Smooth muscle cell of the brain vasculature (primary cell): ENCODE measurements at regions not wholly inside any gene's neighbourhood (a gene's known extent, or its start where the extent isn't known, plus 50 kb on each side); places are given as distances from the start of the nearest gene placed in this dataset.
"Not testable (repeated sequence)": the region's sequence is repeated elsewhere in the genome, so short reads cannot be mapped to it uniquely, and the experiment has no call there.

Source experiments
- DNase-seq: peaks from one replicate; pipeline ENCODE4 v3.0.0-alpha.2; 2012; ENCODE audit warnings: low read depth, low spot score

DNA sequence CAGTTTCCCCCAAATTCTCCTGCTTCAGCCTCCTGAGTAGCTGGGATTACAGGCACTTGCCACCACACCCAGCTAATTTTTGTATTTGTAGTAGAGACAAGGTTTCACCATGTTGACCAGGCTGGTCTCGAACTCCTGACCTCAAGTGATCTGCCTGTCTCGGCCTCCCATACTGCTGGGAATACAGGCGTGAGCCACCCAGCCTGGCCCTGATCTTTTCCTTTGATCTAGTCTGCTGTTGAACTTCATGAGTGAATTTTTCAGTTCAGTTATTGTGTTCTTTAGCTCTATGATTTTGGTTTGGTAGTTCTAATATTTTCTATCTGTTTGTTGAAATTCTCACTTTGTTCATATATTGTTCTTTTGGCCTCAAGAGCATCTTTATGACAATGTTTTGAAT, 83.4 kb upstream of the RAP2C start:
- not testable (repeated sequence) for DNase-seq

DNA sequence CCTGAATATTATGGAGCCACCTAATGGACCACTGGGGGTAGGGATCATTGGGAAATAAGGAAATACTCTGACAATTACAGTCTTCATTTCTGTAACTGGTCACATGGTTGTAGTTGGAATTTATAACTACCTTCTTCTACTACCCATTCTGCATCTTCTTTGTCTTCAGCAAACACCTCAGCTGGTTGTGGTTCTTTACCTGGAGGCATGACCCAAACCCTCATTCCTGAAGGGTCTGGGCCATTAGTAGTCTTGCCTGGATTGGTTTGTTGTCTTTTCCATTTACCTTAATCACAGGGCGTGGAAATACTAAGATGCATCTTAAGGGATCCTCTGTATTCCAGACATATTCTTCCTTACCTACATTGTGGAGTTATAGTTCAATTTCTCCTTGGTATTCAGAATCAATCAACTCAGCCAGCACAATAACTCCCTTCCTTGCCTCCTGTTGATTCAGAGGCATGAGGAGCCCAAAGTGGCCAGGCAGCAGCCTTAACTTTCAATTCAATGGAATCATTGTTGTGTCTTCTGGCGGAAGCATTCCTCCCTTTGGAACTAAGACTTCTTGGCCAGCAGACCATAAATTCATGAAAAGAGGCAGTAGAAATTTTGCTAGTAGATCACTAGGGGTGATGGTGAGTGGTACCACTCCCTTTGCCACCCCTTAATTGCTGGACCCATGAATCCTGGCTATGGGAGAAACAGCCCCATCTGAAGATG, 75.7 kb upstream of the RAP2C start:
- no peak for DNase-seq

DNA sequence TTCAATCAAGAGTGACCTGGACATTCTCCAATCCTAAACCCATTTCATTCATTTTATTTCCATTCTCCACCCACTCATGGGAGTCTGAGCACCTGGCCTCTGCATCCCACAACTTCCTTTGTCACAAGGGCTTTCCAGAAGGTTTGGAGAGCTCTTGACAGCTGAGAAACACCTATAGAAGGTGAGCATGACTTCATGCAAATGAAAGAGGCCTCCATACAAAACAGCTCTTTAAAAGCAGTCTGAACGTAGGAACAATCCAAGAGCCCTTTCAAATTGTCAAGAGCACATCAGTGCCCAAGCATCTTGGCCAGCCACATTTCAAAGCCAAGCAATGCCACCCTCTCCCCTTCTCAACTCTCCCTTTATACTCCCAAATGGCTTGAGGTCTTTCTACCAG, 74.9 kb upstream of the RAP2C start:
- no peak for DNase-seq

DNA sequence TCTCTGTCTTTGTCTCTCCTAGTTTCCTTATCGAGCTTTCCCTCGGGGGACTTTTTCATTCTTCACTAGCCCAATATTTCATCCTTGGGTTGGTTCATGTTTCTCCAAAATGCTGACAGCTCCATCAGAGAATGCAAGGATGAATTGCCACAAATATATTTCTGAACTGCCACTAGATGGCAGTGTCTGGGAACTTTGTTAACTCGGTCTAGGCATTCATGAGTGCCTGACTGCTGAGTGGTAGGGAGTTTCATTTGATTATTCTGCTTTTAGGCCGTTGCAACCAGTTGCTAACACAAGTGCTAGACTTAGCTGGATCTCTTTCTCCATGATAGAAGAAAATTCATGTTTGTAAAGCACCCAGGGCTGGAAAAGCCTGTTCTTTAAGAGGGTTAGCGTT, 73.5 kb upstream of the RAP2C start:
- DNase-seq, result peak; percentile 12

DNA sequence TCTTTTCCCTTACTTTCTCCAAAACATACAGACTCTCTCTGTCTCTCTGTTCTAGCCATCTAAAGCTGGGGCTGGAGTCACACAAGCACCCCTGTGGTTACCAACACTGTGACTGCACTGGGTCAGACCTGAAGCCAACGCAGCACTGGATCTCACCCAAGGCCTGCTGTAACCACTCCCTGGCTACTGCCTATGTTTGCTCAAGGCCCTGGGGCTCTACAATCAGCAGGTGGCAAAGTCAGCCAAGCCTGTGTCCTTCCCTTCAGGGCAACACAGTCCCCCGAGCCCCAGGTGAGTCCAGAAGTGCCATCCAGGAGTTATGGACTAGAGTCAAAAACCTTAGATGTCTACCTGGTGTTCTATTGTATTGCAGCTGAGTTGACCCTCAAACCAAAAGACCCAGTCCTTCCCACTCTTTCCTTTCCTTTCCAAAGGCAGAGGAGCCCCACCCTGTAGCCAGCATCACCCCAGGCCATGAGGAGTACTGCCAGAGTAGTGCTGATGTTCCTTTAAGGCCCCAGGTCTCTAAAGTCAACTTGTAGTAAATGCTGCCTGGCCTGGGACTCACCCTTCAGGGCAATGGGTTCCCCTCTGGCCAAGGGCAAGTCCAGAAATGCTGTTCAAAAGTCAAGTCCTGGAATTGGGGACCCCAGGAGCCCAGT, 58.8 kb upstream of the RAP2C start:
- DNase-seq, result no peak

DNA sequence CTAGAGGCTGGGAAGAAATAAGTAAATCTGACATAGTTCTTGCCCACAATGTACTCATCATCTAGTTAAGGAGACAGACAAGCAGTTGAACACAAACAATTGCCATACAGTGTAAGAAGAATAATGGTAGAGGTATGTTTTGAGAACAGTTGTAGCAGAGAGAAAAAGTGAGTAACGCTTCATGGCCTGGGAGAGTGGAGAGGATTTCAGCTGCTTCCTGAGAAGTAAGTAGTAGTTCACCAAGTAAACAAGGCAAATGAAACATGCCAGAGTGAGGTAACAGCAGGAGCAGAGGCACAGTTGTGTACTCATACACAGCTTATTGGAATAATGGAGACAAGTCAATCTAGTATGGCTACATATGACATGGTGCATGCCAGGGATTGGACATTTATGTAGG, 53.6 kb upstream of the RAP2C start:
- no peak for DNase-seq

DNA sequence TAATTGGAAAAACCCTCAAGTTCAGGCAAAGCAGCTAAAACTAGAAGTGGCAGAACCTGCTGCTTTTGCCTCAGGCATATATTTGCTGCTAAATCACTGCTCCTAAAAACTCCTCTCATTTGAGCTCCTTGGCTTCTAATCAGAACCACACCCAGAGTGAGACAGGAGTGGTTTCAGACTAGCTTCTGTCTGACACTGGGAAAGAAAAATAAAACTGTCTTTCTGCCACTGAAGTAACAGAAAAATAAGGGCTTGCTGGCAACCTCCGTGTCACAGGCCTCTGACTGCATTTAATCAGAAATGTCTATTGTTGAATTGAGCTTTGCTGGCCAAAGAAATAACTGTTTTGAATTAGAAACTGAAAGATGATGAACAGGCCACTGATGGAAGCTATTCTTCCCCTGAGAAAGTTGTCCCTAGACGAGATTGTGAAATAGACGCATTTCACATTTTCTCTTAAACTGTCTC, 52.1 kb upstream of the RAP2C start:
- no peak for DNase-seq

DNA sequence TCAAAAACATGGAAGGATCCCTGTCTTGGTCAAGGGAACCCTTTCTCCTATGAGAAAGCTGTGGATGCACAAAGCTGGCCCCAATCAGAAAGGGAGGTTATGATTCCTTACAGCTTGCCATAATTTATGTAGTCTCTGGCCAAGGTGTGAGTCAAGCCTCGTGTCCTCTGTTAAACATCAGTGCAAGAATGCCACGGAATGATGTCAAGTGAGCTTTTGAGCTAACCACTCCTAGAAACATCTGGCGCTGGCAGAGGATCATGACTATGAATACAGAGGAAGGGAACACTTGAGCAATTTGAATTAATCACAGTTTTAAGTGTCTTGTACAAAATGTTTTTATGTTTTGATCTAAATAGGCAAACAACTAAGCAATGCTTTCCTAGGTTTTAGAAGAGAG, 51.5 kb upstream of the RAP2C start:
- no peak for DNase-seq

DNA sequence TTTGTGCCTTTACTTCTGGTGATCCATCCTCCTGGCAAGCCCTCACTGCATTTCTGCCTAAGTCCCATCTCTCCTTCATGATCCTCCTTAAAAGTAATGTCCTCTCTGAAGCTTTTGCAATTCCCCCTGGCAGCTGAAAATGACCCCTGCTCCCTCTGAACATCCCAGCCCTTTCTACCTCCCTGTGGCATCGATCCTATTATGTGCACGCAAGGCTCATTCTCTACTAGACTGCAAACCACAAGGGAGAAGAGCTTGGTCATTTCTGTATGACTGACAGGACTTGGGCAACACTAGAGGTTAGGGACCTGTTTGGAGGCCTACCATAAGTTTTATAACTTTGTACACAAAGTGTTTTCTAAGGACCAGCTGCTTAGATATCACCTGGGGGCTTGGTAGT, 50.8 kb upstream of the RAP2C start:
- DNase-seq, result no peak
